Pancreas (tissue), 10 donors: ENCODE measurements at regions not wholly inside any gene's neighbourhood (a gene's known extent, or its start where the extent isn't known, plus 50 kb on each side); places are given as distances from the start of the nearest gene placed in this dataset.

ENCODE experiments used
- ATAC-seq, 4 donors: fragments of 200-7000 bp; cut with Tn5 transposase; one replicate each; pipeline versions ENCODE4 v1.8.0 to v1.9.1; 2020; ENCODE audit warnings: mild to moderate bottlenecking in 4 of 4, moderate library complexity in 4 of 4
- DNase-seq, 6 donors: peaks; one replicate each; pipeline ENCODE4 v3.0.0-alpha.2; 2020
- FAIRE-seq: peaks from 2 replicates; lab custom pipeline; 2012; peaks lifted over from hg19 to GRCh38; lab: Jason Lieb, UNC
- H3K27ac ChIP-seq, 4 donors: fragments of 200-600 bp; sonication (generic); 1 replicate in 3 of 4; 2 replicates in 1 of 4; pipeline versions ENCODE4 v1.5.0 to v1.8.0; 2020
- H3K27me3 ChIP-seq, 4 donors: fragments of 200-600 bp; one replicate each; pipeline ENCODE4 v1.8.0; 2021
- H3K36me3 ChIP-seq, 3 donors: fragments of 200-600 bp; sonication (generic) in 1 of 3; one replicate each; pipeline versions ENCODE4 v1.5.0 to v1.8.0; 2020 to 2021
- H3K4me1 ChIP-seq, 3 donors: fragments of 200-600 bp; one replicate each; pipeline ENCODE4 v1.8.0; 2021
- H3K4me3 ChIP-seq, 4 donors: fragments of 200-600 bp; sonication (generic) in 2 of 4; one replicate each; pipeline versions ENCODE4 v1.5.0 to v1.8.0; 2020 to 2021
- H3K9me3 ChIP-seq, 4 donors: fragments of 200-600 bp; one replicate each; pipeline ENCODE4 v1.8.0; 2021
- CTCF ChIP-seq, 4 donors: fragments of 200-600 bp; sonication (generic) in 3 of 4; IDR thresholded peaks; one replicate each; pipeline versions ENCODE4 v1.5.0 to v1.8.0; 2021; ENCODE audit warnings: antibody characterized with exemption in 4 of 4
- WGBS, 2 donors: extraction: QIAGEN DNeasy Blood & Tissue Kit; methylation state at CpG; one replicate each; pipeline ENCODE4 v1.1.7; 2013; 5-methylcytosine and 5-hydroxymethylcytosine counted together
- intact Hi-C, 3 donors: fragments of 100-400 bp; cut with DNase I; formaldehyde crosslinking; loops; one replicate each; pipeline versions ENCODE4 v1.11.1 to v1.14.2; 2022
- donor health status: healthy with polysubstance abuse.
- donor health status: DM: no; HTN: no; CAD: no; lungs with moderate emphysema.
- donor health status: DM: no; HTN: no; CAD: no.
- donor health status: control.
- donor health status: control.
- donor health status: Bipolar disorder and iron deficiency.
- donor health status: DM: yes; HTN: yes; CAD: no.
- donor health status: DM: no; HTN: no; CAD: no.
- donor health status: DM: no; HTN: no; CAD: no.
- donor health status: DM: yes; HTN: yes; CAD: no.

- peak in 3 of 4 donors; percentile 14 to 25 (median 19) for TF ChIP-seq CTCF (IDR thresholded peaks at IDR 0.05)
- Histone ChIP-seq H3K36me3 (no peaks in the 10 kb centered on the region), H3K4me3 (no peak overlapping the region), H3K27me3 (no peaks in the 10 kb centered on the region), H3K9me3 (no peaks in the 10 kb centered on the region), H3K4me1 (no peaks in the 10 kb centered on the region), H3K27ac (no peak overlapping the region)
- DNase-seq (no peak), ATAC-seq (peak in 3 of 4 donors; percentile 38 to 64 (median 62)), FAIRE-seq (no peak)
- WGBS, 2 donors, result 49 to 52% methylated on average over 2 of the region's 2 CpGs
- intact Hi-C loops, result no loop called here
Observed at GRCh38 chr13:104773775-104774174, 1707.6 kb upstream of the SLC10A2 start.

- no peak for TF ChIP-seq CTCF (IDR thresholded peaks at IDR 0.05)
- FAIRE-seq, result no peak
- Histone ChIP-seq H3K27ac (no peak overlapping the region), H3K27me3 (no peaks in the 10 kb centered on the region), H3K36me3 (no peaks in the 10 kb centered on the region), H3K9me3 (no peaks in the 10 kb centered on the region), H3K4me1 (no peaks in the 10 kb centered on the region), H3K4me3 (no peak overlapping the region)
- no peak for DNase-seq
- no peak for ATAC-seq
- 75 to 83% methylated on average over 4 of the region's 4 CpGs for WGBS, 2 donors
- intact Hi-C loops, result no loop called here
Observed at GRCh38 chr13:104769545-104769944, 1703.3 kb upstream of the SLC10A2 start.

- no peak for TF ChIP-seq CTCF (IDR thresholded peaks at IDR 0.05)
- Histone ChIP-seq H3K36me3 (no peaks in the 10 kb centered on the region), H3K27me3 (no peaks in the 10 kb centered on the region), H3K4me3 (no peak overlapping the region), H3K27ac (no peak overlapping the region), H3K4me1 (no peaks in the 10 kb centered on the region), H3K9me3 (no peaks in the 10 kb centered on the region)
- intact Hi-C loops, result no loop called here
- DNase-seq (no peak), ATAC-seq (no peak), FAIRE-seq (no peak)
Observed at GRCh38 chr13:104766319-104766718, 1700.1 kb upstream of the SLC10A2 start.

DNA sequence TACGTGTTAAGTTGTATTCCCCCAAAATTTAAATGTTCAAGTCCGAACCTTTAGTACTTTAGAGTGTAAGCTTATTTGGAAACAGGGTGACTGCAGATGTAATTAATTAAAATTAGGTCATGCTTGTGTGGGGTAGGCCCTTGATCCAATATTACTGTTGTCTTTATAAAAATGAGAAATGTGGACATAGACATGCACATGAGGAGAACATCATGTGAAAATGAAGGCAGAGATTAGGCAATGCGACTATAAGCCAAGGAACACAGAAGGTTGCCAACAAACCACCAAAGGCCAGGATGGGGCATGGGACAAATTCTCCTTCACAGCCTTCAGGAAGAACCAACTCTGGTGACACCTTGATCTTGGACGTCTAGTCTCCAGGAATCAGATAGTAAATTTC, 1698.4 kb upstream of the SLC10A2 start:
- TF ChIP-seq CTCF (IDR thresholded peaks at IDR 0.05), result no peak
- Histone ChIP-seq H3K4me1 (no peaks in the 10 kb centered on the region), H3K36me3 (no peaks in the 10 kb centered on the region), H3K9me3 (no peaks in the 10 kb centered on the region), H3K27ac (no peak overlapping the region), H3K4me3 (no peak overlapping the region), H3K27me3 (no peaks in the 10 kb centered on the region)
- DNase-seq (no peak), ATAC-seq (no peak), FAIRE-seq (no peak)
- intact Hi-C loops, result no loop called here
- 70 to 74% methylated on average over 4 of the region's 4 CpGs for WGBS, 2 donors

- no peak for ATAC-seq
- Histone ChIP-seq H3K4me1 (no peaks in the 10 kb centered on the region), H3K4me3 (no peak overlapping the region), H3K36me3 (no peaks in the 10 kb centered on the region), H3K9me3 (no peaks in the 10 kb centered on the region), H3K27me3 (no peaks in the 10 kb centered on the region), H3K27ac (no peak overlapping the region)
- WGBS, 2 donors, result 81 to 97% methylated on average over 3 of the region's 3 CpGs
- no peak for TF ChIP-seq CTCF (IDR thresholded peaks at IDR 0.05)
- intact Hi-C loops, result no loop called here
- no peak for DNase-seq
- no peak for FAIRE-seq
Observed at GRCh38 chr13:104759069-104759468, 1692.9 kb upstream of the SLC10A2 start.
